HCT116 (cell line): ENCODE measurements at regions not wholly inside any gene's neighbourhood (a gene's known extent, or its start where the extent isn't known, plus 50 kb on each side); places are given as distances from the start of the nearest gene placed in this dataset.

Experiments used
- ATAC-seq: fragments of 200-7000 bp; cut with Tn5 transposase; 2 replicates; pipeline ENCODE4 v1.9.1; 2020; ENCODE audit warnings: mild to moderate bottlenecking, moderate library complexity
- BruUV-seq: library from RNA; stranded (reverse); fragments of 400-500 nt; replicated peaks from 2 replicates; lab custom pipeline; 2021; lab: Mats Ljungman, UMichigan
- CTCF ChIA-PET: fragments of 300-600 bp; sonication (Branson Sonifier 250); formaldehyde crosslinking; loops from one replicate; lab custom pipeline; 2021; ENCODE audit warnings: antibody characterized with exemption; lab: Charles Lee
- POLR2A ChIA-PET: fragments of 300-600, 350-600 bp; sonication (Branson Sonifier 250); formaldehyde crosslinking; loops from one replicate; lab custom pipeline; 2021; ENCODE audit warnings: antibody characterized with exemption; lab: Charles Lee
- RAD21 ChIA-PET, 2 experiments: fragments of 300-600 bp; sonication (Branson Sonifier 250); formaldehyde crosslinking; loops; one replicate each; lab custom pipeline; 2023; ENCODE audit warnings: low total read pairs in 2 of 2; ENCODE audit not compliant: uncharacterized antibody in 2 of 2, unreplicated experiment in 2 of 2, low non-redundant PET in 1 of 2; lab: Charles Lee
- DNase-seq: peaks from one replicate; pipeline ENCODE4 v3.0.0-alpha.2; 2010; ENCODE audit warnings: low read depth, low spot score
- H2AFZ ChIP-seq: fragments of 200-600 bp; shearing (Covaris generic), sonication (generic); 2 replicates; pipeline ENCODE4 v1.6.1; 2017; ENCODE audit warnings: low read depth, mixed run types, mixed read lengths, antibody characterized with exemption, low read length; ENCODE audit not compliant: poor library complexity, severe bottlenecking
- H3K27ac ChIP-seq: 2 replicates; pipeline ENCODE4 v1.5.1; 2012; ENCODE audit warnings: low read depth, low read length
- H3K27me3 ChIP-seq: fragments of 200-600 bp; sonication (generic); 2 replicates; pipeline ENCODE4 v1.6.1; 2016; ENCODE audit warnings: mixed run types, low read length, mixed read lengths; ENCODE audit not compliant: insufficient read depth
- H3K36me3 ChIP-seq, 2 experiments: fragments of 200-500 bp in 1 of 2; fragments of 200-600 bp in 1 of 2; sonication (Bioruptor generic) in 1 of 2; sonication (generic) in 1 of 2; 2 replicates each; pipeline versions ENCODE4 v1.5.1 to v1.6.1; 2014 to 2016; ENCODE audit warnings: low read length in 2 of 2, inconsistent platforms in 1 of 2, mixed read lengths in 1 of 2, mixed run types in 1 of 2; ENCODE audit not compliant: insufficient read depth in 2 of 2, control insufficient read depth in 1 of 2
- H3K4me1 ChIP-seq, 2 experiments: fragments of 200-600 bp in 1 of 2; sonication (generic) in 1 of 2; 2 replicates each; pipeline versions ENCODE4 v1.5.1 to v1.6.1; 2012 to 2017; ENCODE audit warnings: low read length in 2 of 2, inconsistent platforms in 1 of 2, mild to moderate bottlenecking in 1 of 2, mixed read lengths in 1 of 2, mixed run types in 1 of 2, moderate library complexity in 1 of 2; ENCODE audit not compliant: insufficient read depth in 2 of 2, control insufficient read depth in 1 of 2
- H3K4me2 ChIP-seq: fragments of 200-600 bp; sonication (generic); 2 replicates; pipeline ENCODE4 v1.6.1; 2017; ENCODE audit warnings: mixed run types, low read length, mixed read lengths
- H3K4me3 ChIP-seq, 2 experiments: fragments of 200-600 bp in 1 of 2; sonication (generic) in 1 of 2; replicated peaks in 1 of 2; 2 replicates each; pipeline ENCODE4 v1.5.1; 2011 to 2016; ENCODE audit warnings: low read length in 2 of 2, control low read depth in 1 of 2, low read depth in 1 of 2, mild to moderate bottlenecking in 1 of 2, mixed read lengths in 1 of 2, mixed run types in 1 of 2
- H3K79me2 ChIP-seq: fragments of 200-600 bp; sonication (generic); 2 replicates; pipeline ENCODE4 v1.6.1; 2017; ENCODE audit warnings: mild to moderate bottlenecking, mixed run types, low read length, moderate library complexity, mixed read lengths; ENCODE audit not compliant: insufficient read depth
- H3K9ac ChIP-seq: fragments of 200-600 bp; sonication (generic); 2 replicates; pipeline ENCODE4 v1.6.1; 2016; ENCODE audit warnings: low read length, mixed read lengths
- H3K9me2 ChIP-seq: fragments of 200-600 bp; sonication (generic), shearing (Covaris generic); 2 replicates; pipeline ENCODE4 v1.6.1; 2017; ENCODE audit warnings: mixed run types, mild to moderate bottlenecking, moderate library complexity; ENCODE audit not compliant: insufficient read depth
- H3K9me3 ChIP-seq, 2 experiments: fragments of 200-500 bp in 1 of 2; fragments of 200-600 bp in 1 of 2; sonication (Bioruptor generic) in 1 of 2; sonication (generic) in 1 of 2; 2 replicates each; pipeline ENCODE4 v1.6.1; 2014 to 2017; ENCODE audit warnings: low read length in 2 of 2, mixed read lengths in 2 of 2, inconsistent platforms in 1 of 2, low read depth in 1 of 2, mild to moderate bottlenecking in 1 of 2, mixed run types in 1 of 2, moderate library complexity in 1 of 2; ENCODE audit not compliant: control insufficient read depth in 1 of 2, insufficient read depth in 1 of 2
- H4K20me1 ChIP-seq: fragments of 200-600 bp; sonication (generic), shearing (Covaris generic); 2 replicates; pipeline ENCODE4 v1.6.1; 2017; ENCODE audit warnings: mixed run types, mild to moderate bottlenecking, moderate library complexity; ENCODE audit not compliant: insufficient read depth
- CBX3 ChIP-seq: IDR thresholded peaks from 2 replicates; pipeline ENCODE4 v1.6.1; 2012; ENCODE audit warnings: low read depth
- CEBPB ChIP-seq: IDR thresholded peaks from 2 replicates; pipeline ENCODE4 v1.6.1; 2012; ENCODE audit warnings: low read depth
- CTCF ChIP-seq, 3 experiments: fragments of 200-600 bp in 1 of 3; sonication (generic) in 1 of 3; IDR thresholded peaks in 2 of 3; conservative IDR thresholded peaks in 1 of 3; 2 replicates each; pipeline ENCODE4 v1.5.1; 2012 to 2017; ENCODE audit warnings: low read depth in 2 of 3, low read length in 2 of 3, antibody characterized with exemption in 1 of 3, borderline replicate concordance in 1 of 3, control low read depth in 1 of 3, mild to moderate bottlenecking in 1 of 3, mixed read lengths in 1 of 3, mixed run types in 1 of 3, moderate library complexity in 1 of 3; ENCODE audit not compliant: insufficient read depth in 1 of 3
- EGR1 ChIP-seq: IDR thresholded peaks from 2 replicates; pipeline ENCODE4 v1.6.1; 2012; ENCODE audit warnings: low read depth
- EZH2 ChIP-seq: fragments of 200-600 bp; sonication (generic); IDR thresholded peaks from 2 replicates; pipeline ENCODE4 v1.6.1; 2017; ENCODE audit warnings: antibody characterized with exemption, mixed run types
- POLR2A ChIP-seq: IDR thresholded peaks from 2 replicates; pipeline ENCODE4 v1.7.0; 2011; ENCODE audit warnings: borderline replicate concordance; ENCODE audit not compliant: insufficient read depth, insufficient read length; ENCODE audit errors: extremely low read depth
- POLR2AphosphoS5 ChIP-seq: IDR thresholded peaks from 2 replicates; pipeline ENCODE4 v1.6.1; 2011; ENCODE audit warnings: mild to moderate bottlenecking, low read depth, low read length, moderate library complexity
- SP1 ChIP-seq: IDR thresholded peaks from 2 replicates; pipeline ENCODE4 v1.6.1; 2012; ENCODE audit warnings: low read depth
- SRF ChIP-seq: IDR thresholded peaks from 2 replicates; pipeline ENCODE4 v1.6.1; 2012; ENCODE audit warnings: low read depth
- ZBTB33 ChIP-seq: IDR thresholded peaks from 2 replicates; pipeline ENCODE4 v1.6.1; 2011; ENCODE audit warnings: mild to moderate bottlenecking, low read length, moderate library complexity; ENCODE audit not compliant: insufficient replicate concordance; ENCODE audit errors: extremely low read depth
- ZFX ChIP-seq: fragments of 450-650 bp; IDR thresholded peaks from 2 replicates; pipeline ENCODE4 v1.6.1; 2017
- intact Hi-C: fragments of 100-400 bp; cut with micrococcal nuclease; formaldehyde crosslinking; loops from 2 replicates; pipeline ENCODE4 v1.10.0; 2022
- TF ChIP-seq, protein P1 (sequence below): IDR thresholded peaks from 2 replicates; pipeline ENCODE4 v1.6.1; 2012
- TF ChIP-seq, protein P2 (sequence below): IDR thresholded peaks from 2 replicates; pipeline ENCODE4 v1.6.1; 2012; ENCODE audit warnings: low read depth

DNA sequence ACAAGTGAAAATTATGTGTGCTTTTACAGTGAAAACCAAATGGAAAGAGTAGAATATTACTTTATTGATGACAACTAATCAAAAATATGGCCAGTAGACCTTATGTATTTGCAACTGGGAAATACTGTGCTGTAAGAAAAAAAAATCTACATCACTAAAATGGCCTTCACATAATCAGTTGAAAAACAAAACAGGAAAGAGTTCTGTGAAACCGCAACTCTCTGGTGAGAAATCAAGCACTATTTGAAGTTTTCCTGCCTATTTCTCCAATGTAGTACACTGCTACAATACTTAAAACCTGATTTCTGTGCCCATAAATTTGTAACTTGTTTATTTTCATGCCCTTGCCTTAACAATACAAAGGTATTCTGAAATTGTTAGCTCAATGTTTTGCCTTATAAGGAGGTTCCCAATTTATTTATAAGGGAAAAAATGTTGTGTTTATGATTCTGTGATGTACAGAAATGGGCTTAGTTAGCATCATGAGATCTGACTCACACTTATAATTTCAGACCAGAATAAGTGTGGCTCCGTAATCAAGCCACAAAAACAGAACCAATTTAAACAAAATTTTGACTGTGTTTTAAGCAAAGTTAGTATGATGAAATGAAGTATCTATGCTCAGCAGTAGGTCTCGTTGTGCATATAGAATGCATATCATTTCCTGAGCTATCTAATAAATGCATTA, 147.1 kb downstream of the FAT4 start:
- ChIA-PET RAD21 (no interaction called here), POLR2A (no interaction called here), CTCF (no interaction called here)
- H3K4me1 ChIP-seq = no peaks in the 10 kb centered on the region
- no peak overlapping the region for H3K27ac ChIP-seq
- no TSS peak for BruUV-seq
- no peaks in the 10 kb centered on the region for H3K9me3 ChIP-seq
- no peaks in the 10 kb centered on the region for H3K79me2 ChIP-seq
- H4K20me1 ChIP-seq = no peaks in the 10 kb centered on the region
- H3K27me3 ChIP-seq = no peaks in the 10 kb centered on the region
- DNase-seq (no peak), ATAC-seq (no peak)
- TF ChIP-seq SP1 = no peak
- no peak for TF ChIP-seq CEBPB
- no peak for TF ChIP-seq POLR2AphosphoS5
- no peak for TF ChIP-seq CBX3
- TF ChIP-seq EGR1 = no peak
- TF ChIP-seq, protein P1, sequence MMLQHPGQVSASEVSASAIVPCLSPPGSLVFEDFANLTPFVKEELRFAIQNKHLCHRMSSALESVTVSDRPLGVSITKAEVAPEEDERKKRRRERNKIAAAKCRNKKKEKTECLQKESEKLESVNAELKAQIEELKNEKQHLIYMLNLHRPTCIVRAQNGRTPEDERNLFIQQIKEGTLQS = no peak
- H3K9me2 ChIP-seq = peaks cover 6% of the 10 kb centered on the region; the same call in 1 of the 2 replicates
- intact Hi-C loops = no loop called here
- H3K36me3 ChIP-seq = no peaks in the 10 kb centered on the region
- H3K9ac ChIP-seq = no peak overlapping the region
- H3K4me3 ChIP-seq = no peak overlapping the region
- no peak overlapping the region for H3K4me2 ChIP-seq
- no peak overlapping the region for H2AFZ ChIP-seq

DNA sequence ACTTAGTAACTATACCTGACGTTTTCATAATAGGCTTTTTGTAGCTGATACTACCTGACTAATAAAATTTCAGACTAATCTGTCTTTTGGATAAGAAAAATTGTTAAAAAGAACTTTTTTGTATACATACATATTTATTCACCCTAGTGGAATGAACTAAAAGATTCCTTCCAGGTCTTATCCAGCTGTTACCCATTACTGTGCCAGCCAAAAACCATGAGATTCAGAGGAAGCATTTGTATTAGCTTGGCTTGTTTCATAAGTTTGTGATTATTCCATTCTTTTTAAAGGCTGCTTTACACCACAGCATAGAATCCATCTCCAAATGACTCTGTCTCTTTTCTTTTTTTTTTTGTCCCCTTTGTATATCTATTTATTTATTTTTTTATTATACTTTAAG, 149.4 kb downstream of the FAT4 start:
- POLR2A ChIA-PET = no interaction called here
- Histone ChIP-seq H3K4me3 (no peak overlapping the region), H3K27ac (no peak overlapping the region), H3K4me2 (no peak overlapping the region), H3K9ac (no peak overlapping the region), H2AFZ (no peak overlapping the region), H4K20me1 (no peaks in the 10 kb centered on the region), H3K27me3 (no peaks in the 10 kb centered on the region), H3K79me2 (no peaks in the 10 kb centered on the region), H3K4me1 (no peaks in the 10 kb centered on the region), H3K36me3 (no peaks in the 10 kb centered on the region), H3K9me2 (peaks cover 6% of the 10 kb centered on the region; the same call in 1 of the 2 replicates), H3K9me3 (no peaks in the 10 kb centered on the region)
- RAD21 ChIA-PET = no interaction called here
- no TSS peak for BruUV-seq
- DNase-seq = no peak
- CTCF ChIA-PET = no interaction called here
- intact Hi-C loops = no loop called here
- no peak for ATAC-seq
- TF ChIP-seq POLR2A (no peak), EZH2 (no peak), ZFX (no peak), ZBTB33 (no peak), CEBPB (no peak), SRF (no peak), CBX3 (no peak), CTCF (IDR thresholded peaks at IDR 0.05 in 2 of 3, conservative IDR thresholded peaks at IDR 0.05 in 1 of 3; ENCODE audit: borderline replicate concordance in 1 of 3, insufficient read depth in 1 of 3, low read depth in 2 of 3, low read length in 2 of 3) (no peak)
- TF ChIP-seq, protein P2, sequence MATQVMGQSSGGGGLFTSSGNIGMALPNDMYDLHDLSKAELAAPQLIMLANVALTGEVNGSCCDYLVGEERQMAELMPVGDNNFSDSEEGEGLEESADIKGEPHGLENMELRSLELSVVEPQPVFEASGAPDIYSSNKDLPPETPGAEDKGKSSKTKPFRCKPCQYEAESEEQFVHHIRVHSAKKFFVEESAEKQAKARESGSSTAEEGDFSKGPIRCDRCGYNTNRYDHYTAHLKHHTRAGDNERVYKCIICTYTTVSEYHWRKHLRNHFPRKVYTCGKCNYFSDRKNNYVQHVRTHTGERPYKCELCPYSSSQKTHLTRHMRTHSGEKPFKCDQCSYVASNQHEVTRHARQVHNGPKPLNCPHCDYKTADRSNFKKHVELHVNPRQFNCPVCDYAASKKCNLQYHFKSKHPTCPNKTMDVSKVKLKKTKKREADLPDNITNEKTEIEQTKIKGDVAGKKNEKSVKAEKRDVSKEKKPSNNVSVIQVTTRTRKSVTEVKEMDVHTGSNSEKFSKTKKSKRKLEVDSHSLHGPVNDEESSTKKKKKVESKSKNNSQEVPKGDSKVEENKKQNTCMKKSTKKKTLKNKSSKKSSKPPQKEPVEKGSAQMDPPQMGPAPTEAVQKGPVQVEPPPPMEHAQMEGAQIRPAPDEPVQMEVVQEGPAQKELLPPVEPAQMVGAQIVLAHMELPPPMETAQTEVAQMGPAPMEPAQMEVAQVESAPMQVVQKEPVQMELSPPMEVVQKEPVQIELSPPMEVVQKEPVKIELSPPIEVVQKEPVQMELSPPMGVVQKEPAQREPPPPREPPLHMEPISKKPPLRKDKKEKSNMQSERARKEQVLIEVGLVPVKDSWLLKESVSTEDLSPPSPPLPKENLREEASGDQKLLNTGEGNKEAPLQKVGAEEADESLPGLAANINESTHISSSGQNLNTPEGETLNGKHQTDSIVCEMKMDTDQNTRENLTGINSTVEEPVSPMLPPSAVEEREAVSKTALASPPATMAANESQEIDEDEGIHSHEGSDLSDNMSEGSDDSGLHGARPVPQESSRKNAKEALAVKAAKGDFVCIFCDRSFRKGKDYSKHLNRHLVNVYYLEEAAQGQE = no peak
